CD8-positive, alpha-beta memory T cell (primary cell): ENCODE measurements at regions not wholly inside any gene's neighbourhood (a gene's known extent, or its start where the extent isn't known, plus 50 kb on each side); places are given as distances from the start of the nearest gene placed in this dataset.

Source experiments
- CTCF ChIA-PET: fragments of 350-600 bp; sonication (Branson Sonifier 250); formaldehyde crosslinking; loops from one replicate; lab custom pipeline; 2021; ENCODE audit warnings: antibody characterized with exemption; lab: Charles Lee
- POLR2A ChIA-PET: fragments of 350-600 bp; sonication (Branson Sonifier 250); formaldehyde crosslinking; loops from one replicate; lab custom pipeline; 2021; ENCODE audit warnings: antibody characterized with exemption; lab: Charles Lee
- DNase-seq, 5 donors: peaks; one replicate each; pipeline versions ENCODE4 v3.0.0 to v3.0.0-alpha.2; 2020 to 2022; ENCODE audit warnings: mixed read lengths in 1 of 5
- H3K27ac ChIP-seq: one replicate; pipeline ENCODE4 v1.7.0; 2013; ENCODE audit warnings: low read depth, mild to moderate bottlenecking, low read length, moderate library complexity
- H3K27me3 ChIP-seq: 2 replicates; pipeline ENCODE4 v1.7.0; 2013; ENCODE audit warnings: low read length, mild to moderate bottlenecking; ENCODE audit not compliant: insufficient read depth, poor library complexity, severe bottlenecking
- H3K36me3 ChIP-seq: 2 replicates; pipeline ENCODE4 v1.7.0; 2013; ENCODE audit warnings: mild to moderate bottlenecking, low read length, moderate library complexity; ENCODE audit not compliant: insufficient read depth
- H3K4me1 ChIP-seq: 2 replicates; pipeline ENCODE4 v1.7.0; 2013; ENCODE audit warnings: mild to moderate bottlenecking, low read length, moderate library complexity; ENCODE audit not compliant: insufficient read depth
- H3K4me3 ChIP-seq: 2 replicates; pipeline ENCODE4 v1.7.0; 2013; ENCODE audit warnings: mild to moderate bottlenecking, low read length
- H3K9me3 ChIP-seq: 2 replicates; pipeline ENCODE4 v1.7.0; 2013; ENCODE audit warnings: mild to moderate bottlenecking, low read length
- H3K27ac Mint-ChIP-seq, 8 donors: one replicate each; pipeline ENCODE4 v1.8.0; 2020 to 2021; ENCODE audit warnings: mixed read lengths in 8 of 8, mild to moderate bottlenecking in 6 of 8, inconsistent platforms in 3 of 8, moderate library complexity in 3 of 8
- H3K27me3 Mint-ChIP-seq, 2 donors: one replicate each; pipeline ENCODE4 v1.8.0; 2020 to 2021; ENCODE audit warnings: mixed read lengths in 2 of 2, mild to moderate bottlenecking in 1 of 2, moderate library complexity in 1 of 2
- H3K36me3 Mint-ChIP-seq, 3 donors: one replicate each; pipeline ENCODE4 v1.8.0; 2020 to 2021; ENCODE audit warnings: mixed read lengths in 3 of 3, inconsistent platforms in 1 of 3, mild to moderate bottlenecking in 1 of 3
- H3K4me1 Mint-ChIP-seq, 3 donors: one replicate each; pipeline ENCODE4 v1.8.0; 2020 to 2021; ENCODE audit warnings: mixed read lengths in 3 of 3, inconsistent platforms in 1 of 3, mild to moderate bottlenecking in 1 of 3
- H3K4me3 Mint-ChIP-seq, 7 donors: one replicate each; pipeline ENCODE4 v1.8.0; 2020 to 2021; ENCODE audit warnings: mixed read lengths in 7 of 7, mild to moderate bottlenecking in 6 of 7, moderate library complexity in 4 of 7, inconsistent platforms in 2 of 7
- H3K9me3 Mint-ChIP-seq, 5 donors: one replicate each; pipeline ENCODE4 v1.8.0; 2020 to 2022; ENCODE audit warnings: mixed read lengths in 5 of 5, mild to moderate bottlenecking in 3 of 5, moderate library complexity in 2 of 5, inconsistent platforms in 1 of 5

- Histone ChIP-seq H3K27ac (peak overlapping the region; percentile 55), H3K36me3 (no peaks in the 10 kb centered on the region), H3K27me3 (no peaks in the 10 kb centered on the region), H3K9me3 (no peaks in the 10 kb centered on the region), H3K4me3 (peak overlapping the region; percentile 20), H3K4me1 (peaks cover 50% of the 10 kb centered on the region)
- H3K9me3 Mint-ChIP-seq, result peaks cover 0 to 3% (median under 1%) of the 10 kb centered on the region in 5 donors
- peak overlapping the region; percentile 53 to 84 (median 66) for H3K4me3 Mint-ChIP-seq
- peak; percentile 47 to 89 (median 76) for DNase-seq
- ChIA-PET CTCF (interaction anchor here (1.0 to 2.4 kb wide), 4 partner anchors 30 to 359 kb away, joined by 3 to 10 read pairs (median 3); partner anchors contain the start of genes AMIGO2 and PCED1B), POLR2A (interaction anchor here (0.6 to 1.5 kb wide), 2 partner anchors 180 to 320 kb away, joined by 3 read pairs; no protein-coding TSS in a partner anchor)
- H3K36me3 Mint-ChIP-seq, result peaks cover 0 to 5% (median 0%) of the 10 kb centered on the region in 3 donors
- peaks cover 74 to 87% (median 80%) of the 10 kb centered on the region in 3 donors for H3K4me1 Mint-ChIP-seq
- peak overlapping the region; percentile 96 to 99 (median 98) for H3K27ac Mint-ChIP-seq
- H3K27me3 Mint-ChIP-seq, result no peaks in the 10 kb centered on the region
These were observed 311.8 kb upstream of the AMIGO2 start for GRCh38 chr12:47391566-47391965.

DNA sequence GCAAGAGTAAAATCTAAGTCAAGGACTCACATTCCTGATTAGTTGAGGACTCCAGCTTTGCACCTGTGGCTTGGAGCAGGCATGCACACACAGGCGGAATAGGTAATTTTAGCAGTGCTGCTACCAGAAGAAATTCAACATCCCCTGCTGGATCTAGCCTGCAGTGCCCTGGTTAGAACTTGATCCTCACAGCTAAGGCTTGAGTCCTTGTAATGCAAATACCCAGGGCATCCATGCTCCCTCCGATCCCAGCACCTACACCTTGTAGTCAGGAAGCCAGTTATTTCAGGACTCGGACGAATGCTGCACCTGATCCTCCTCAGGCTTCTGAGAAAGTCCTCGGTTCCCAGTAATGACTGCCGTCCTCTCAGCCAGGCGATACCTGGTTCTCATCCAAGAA lies 309.0 kb upstream of the AMIGO2 start:
- Mint-ChIP-seq H3K4me1 (peaks cover 53 to 64% (median 57%) of the 10 kb centered on the region in 3 donors), H3K4me3 (peak overlapping the region in 1 of 7 donors; percentile 5), H3K27ac (peak overlapping the region in 7 of 8 donors; percentile 24 to 76 (median 61)), H3K27me3 (no peaks in the 10 kb centered on the region), H3K36me3 (no peaks in the 10 kb centered on the region), H3K9me3 (no peaks in the 10 kb centered on the region)
- no peak overlapping the region for H3K27ac ChIP-seq
- no peak overlapping the region for H3K4me3 ChIP-seq
- no peak for DNase-seq
- ChIA-PET CTCF (interaction anchor here (0.9 kb wide), 1 partner anchor 9 kb away, joined by 4 read pairs; no protein-coding TSS in a partner anchor), POLR2A (no interaction called here)
- H3K4me1 ChIP-seq, result peaks cover 32% of the 10 kb centered on the region
- H3K9me3 ChIP-seq, result no peaks in the 10 kb centered on the region
- H3K27me3 ChIP-seq, result no peaks in the 10 kb centered on the region
- no peaks in the 10 kb centered on the region for H3K36me3 ChIP-seq

DNA sequence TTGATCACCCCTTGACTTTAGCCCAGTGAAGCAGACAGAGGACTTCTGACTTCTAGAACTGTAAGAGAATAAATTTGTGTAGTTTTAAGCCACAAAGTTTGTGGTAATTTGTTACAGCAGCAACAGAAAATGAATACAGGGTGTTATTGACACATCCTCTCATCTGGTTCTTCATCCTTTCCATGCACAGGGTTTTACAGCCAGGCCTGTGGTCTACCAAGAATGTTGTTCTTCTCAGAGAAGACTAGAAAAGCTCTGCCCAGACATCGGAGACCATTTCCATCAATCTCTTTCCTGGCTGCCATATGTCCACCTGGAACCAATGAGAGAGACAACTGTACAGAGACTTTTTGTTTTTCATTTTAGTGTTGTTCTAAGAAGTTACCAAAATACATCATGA lies 308.2 kb upstream of the AMIGO2 start:
- Mint-ChIP-seq H3K9me3 (no peaks in the 10 kb centered on the region), H3K27me3 (no peaks in the 10 kb centered on the region), H3K27ac (peak overlapping the region; percentile 24 to 76 (median 62)), H3K4me1 (peaks cover 46 to 57% (median 52%) of the 10 kb centered on the region in 3 donors), H3K36me3 (no peaks in the 10 kb centered on the region), H3K4me3 (peak overlapping the region in 1 of 7 donors; percentile 74)
- ChIA-PET CTCF (interaction anchor here (0.9 kb wide), 1 partner anchor 10 kb away, joined by 4 read pairs; no protein-coding TSS in a partner anchor), POLR2A (interaction anchor here (0.6 kb wide), 1 partner anchor 8 kb away, joined by 5 read pairs; no protein-coding TSS in a partner anchor)
- no peak for DNase-seq
- Histone ChIP-seq H3K9me3 (no peaks in the 10 kb centered on the region), H3K27ac (no peak overlapping the region), H3K36me3 (no peaks in the 10 kb centered on the region), H3K27me3 (no peaks in the 10 kb centered on the region), H3K4me1 (peaks cover 25% of the 10 kb centered on the region), H3K4me3 (no peak overlapping the region)

- Histone ChIP-seq H3K36me3 (no peaks in the 10 kb centered on the region), H3K4me1 (peaks cover 1% of the 10 kb centered on the region), H3K27ac (no peak overlapping the region), H3K9me3 (no peaks in the 10 kb centered on the region), H3K4me3 (no peak overlapping the region), H3K27me3 (no peaks in the 10 kb centered on the region)
- no peak overlapping the region for H3K4me3 Mint-ChIP-seq
- no peak for DNase-seq
- peak overlapping the region in 2 of 8 donors; percentile 14 to 51 for H3K27ac Mint-ChIP-seq
- H3K4me1 Mint-ChIP-seq, result peaks cover 26 to 50% (median 41%) of the 10 kb centered on the region in 3 donors
- ChIA-PET POLR2A (interaction anchor here (0.7 kb wide), 1 partner anchor 11 kb away, joined by 3 read pairs; no protein-coding TSS in a partner anchor), CTCF (no interaction called here)
- no peaks in the 10 kb centered on the region for H3K27me3 Mint-ChIP-seq
- H3K36me3 Mint-ChIP-seq, result peaks cover 0 to 5% (median 0%) of the 10 kb centered on the region in 3 donors
- H3K9me3 Mint-ChIP-seq, result peaks cover 0 to 5% (median 3%) of the 10 kb centered on the region in 5 donors
These were observed 305.9 kb upstream of the AMIGO2 start for GRCh38 chr12:47385653-47386052.

DNA sequence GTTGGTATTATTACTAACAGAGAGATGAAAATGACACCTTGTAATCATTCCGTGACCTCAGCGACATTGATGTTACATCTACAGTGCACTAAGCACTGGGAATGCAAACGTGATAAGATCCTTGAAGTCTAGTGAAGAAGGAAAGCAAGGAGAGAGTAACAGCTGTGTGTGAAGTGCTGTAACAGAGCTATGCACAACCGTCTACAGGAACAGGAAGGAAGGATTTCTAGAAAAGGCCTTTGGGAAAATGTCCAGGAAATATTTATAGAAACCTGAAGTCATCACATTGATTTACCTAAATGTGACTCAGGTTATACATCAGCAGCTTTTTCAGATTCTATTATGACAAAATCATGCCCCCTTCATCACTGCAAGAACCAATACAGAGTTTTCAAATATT lies 304.2 kb upstream of the AMIGO2 start:
- no peak for DNase-seq
- H3K9me3 Mint-ChIP-seq, result peaks cover 0 to 5% (median 3%) of the 10 kb centered on the region in 5 donors
- CTCF ChIA-PET, result interaction anchor here (1.3 kb wide), 2 partner anchors 28 to 351 kb away, joined by 3 to 5 read pairs; no protein-coding TSS in a partner anchor
- H3K4me1 Mint-ChIP-seq, result peaks cover 24 to 51% (median 51%) of the 10 kb centered on the region in 3 donors
- POLR2A ChIA-PET, result interaction anchor here (0.9 to 1.0 kb wide), 2 partner anchors 9 to 14 kb away, joined by 3 read pairs; no protein-coding TSS in a partner anchor
- no peak overlapping the region for H3K4me3 ChIP-seq
- no peaks in the 10 kb centered on the region for H3K36me3 ChIP-seq
- peaks cover 6% of the 10 kb centered on the region for H3K4me1 ChIP-seq
- no peak overlapping the region for H3K27ac Mint-ChIP-seq
- H3K27me3 Mint-ChIP-seq, result no peaks in the 10 kb centered on the region
- H3K27ac ChIP-seq, result no peak overlapping the region
- H3K4me3 Mint-ChIP-seq, result no peak overlapping the region
- no peaks in the 10 kb centered on the region for H3K9me3 ChIP-seq
- peaks cover 0 to 5% (median 0%) of the 10 kb centered on the region in 3 donors for H3K36me3 Mint-ChIP-seq
- no peaks in the 10 kb centered on the region for H3K27me3 ChIP-seq

- ChIA-PET CTCF (no interaction called here), POLR2A (no interaction called here)
- no peak for DNase-seq
- peaks cover 0 to 5% (median 0%) of the 10 kb centered on the region in 3 donors for H3K36me3 Mint-ChIP-seq
- no peaks in the 10 kb centered on the region for H3K27me3 ChIP-seq
- peaks cover 0 to 5% (median 3%) of the 10 kb centered on the region in 5 donors for H3K9me3 Mint-ChIP-seq
- no peaks in the 10 kb centered on the region for H3K36me3 ChIP-seq
- H3K4me3 Mint-ChIP-seq, result no peak overlapping the region
- no peaks in the 10 kb centered on the region for H3K27me3 Mint-ChIP-seq
- no peak overlapping the region for H3K4me3 ChIP-seq
- H3K4me1 Mint-ChIP-seq, result peaks cover 19 to 50% (median 47%) of the 10 kb centered on the region in 3 donors
- peak overlapping the region in 2 of 8 donors; percentile 26 to 55 for H3K27ac Mint-ChIP-seq
- H3K27ac ChIP-seq, result no peak overlapping the region
- no peaks in the 10 kb centered on the region for H3K9me3 ChIP-seq
- peaks cover 14% of the 10 kb centered on the region for H3K4me1 ChIP-seq
These were observed 302.5 kb upstream of the AMIGO2 start for GRCh38 chr12:47382305-47382704.

DNA sequence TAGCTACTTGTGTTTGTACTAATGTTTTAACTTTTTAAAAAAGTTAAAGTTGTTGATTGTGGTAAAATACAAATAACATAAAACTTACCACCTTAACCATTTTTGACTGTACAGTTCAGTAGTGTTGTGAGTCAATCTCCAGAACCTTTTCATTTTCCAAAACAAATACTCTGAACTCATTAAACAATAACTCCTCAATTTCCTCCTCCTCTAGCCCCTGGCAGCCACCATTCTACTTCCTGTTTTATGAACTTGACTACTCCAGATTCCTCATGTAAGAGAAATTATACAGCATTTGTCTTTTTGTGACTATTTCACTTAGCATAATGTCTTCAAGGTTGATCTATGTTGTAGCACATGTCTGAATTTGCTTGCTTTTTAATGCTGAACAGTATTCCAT lies 299.1 kb upstream of the AMIGO2 start:
- Histone ChIP-seq H3K36me3 (no peaks in the 10 kb centered on the region), H3K4me3 (no peak overlapping the region), H3K4me1 (peaks cover 14% of the 10 kb centered on the region), H3K27ac (no peak overlapping the region), H3K27me3 (no peaks in the 10 kb centered on the region), H3K9me3 (no peaks in the 10 kb centered on the region)
- H3K36me3 Mint-ChIP-seq, result peaks cover 0 to 10% (median 0%) of the 10 kb centered on the region in 3 donors
- no peak overlapping the region for H3K4me3 Mint-ChIP-seq
- POLR2A ChIA-PET, result interaction anchor here (0.5 kb wide), 1 partner anchor 208 kb away, joined by 7 read pairs; no protein-coding TSS in a partner anchor
- H3K4me1 Mint-ChIP-seq, result peaks cover 18 to 46% (median 44%) of the 10 kb centered on the region in 3 donors
- H3K27me3 Mint-ChIP-seq, result no peaks in the 10 kb centered on the region
- no peak for DNase-seq
- peak overlapping the region in 4 of 8 donors; percentile 12 to 64 (median 42) for H3K27ac Mint-ChIP-seq
- H3K9me3 Mint-ChIP-seq, result peaks cover 0 to 5% (median 3%) of the 10 kb centered on the region in 5 donors
- CTCF ChIA-PET, result interaction anchor here (1.7 kb wide), 1 partner anchor 22 kb away, joined by 3 read pairs; no protein-coding TSS in a partner anchor

GRCh38 chr12:47378222-47378582 lies 298.4 kb upstream of the AMIGO2 start:
- no peaks in the 10 kb centered on the region for H3K27me3 Mint-ChIP-seq
- no peak overlapping the region for H3K4me3 ChIP-seq
- CTCF ChIA-PET, result interaction anchor here (1.7 kb wide), 1 partner anchor 21 kb away, joined by 3 read pairs; no protein-coding TSS in a partner anchor
- H3K9me3 ChIP-seq, result no peaks in the 10 kb centered on the region
- no peak overlapping the region for H3K4me3 Mint-ChIP-seq
- no peaks in the 10 kb centered on the region for H3K36me3 ChIP-seq
- H3K9me3 Mint-ChIP-seq, result peaks cover 0 to 5% (median 3%) of the 10 kb centered on the region in 5 donors
- no peak overlapping the region for H3K27ac ChIP-seq
- H3K4me1 Mint-ChIP-seq, result peaks cover 17 to 45% (median 40%) of the 10 kb centered on the region in 3 donors
- peaks cover 14% of the 10 kb centered on the region for H3K4me1 ChIP-seq
- POLR2A ChIA-PET, result no interaction called here
- DNase-seq, result no peak
- H3K27ac Mint-ChIP-seq, result peak overlapping the region in 2 of 8 donors; percentile 19 to 59
- H3K36me3 Mint-ChIP-seq, result peaks cover 0 to 10% (median 0%) of the 10 kb centered on the region in 3 donors
- no peaks in the 10 kb centered on the region for H3K27me3 ChIP-seq
